ENCODE measurements at regions not wholly inside any gene's neighbourhood (a gene's known extent, or its start where the extent isn't known, plus 50 kb on each side); places are given as distances from the start of the nearest gene placed in this dataset.

DNA sequence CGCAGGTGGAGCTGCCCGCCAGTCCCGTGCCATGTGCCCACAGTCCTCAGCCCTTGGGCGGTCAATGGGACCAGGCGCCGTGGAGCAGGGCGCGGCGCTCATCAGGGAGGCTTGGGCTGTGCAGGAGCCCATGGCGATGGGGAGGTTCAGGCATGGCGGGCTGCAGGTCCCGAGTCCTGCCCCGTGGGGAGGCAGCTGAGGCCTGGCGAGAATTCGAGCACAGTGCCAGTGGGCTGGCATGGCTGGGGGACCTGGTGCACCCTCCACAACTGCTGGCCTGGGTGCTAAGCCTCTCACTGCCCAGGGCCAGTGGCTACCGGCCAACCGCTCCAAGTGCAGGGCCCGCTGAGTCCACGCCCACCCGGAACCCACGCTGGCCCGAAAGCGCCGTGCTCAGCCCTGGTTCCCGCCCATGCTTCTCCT lies 646.5 kb downstream of the GABRG1 start:
- Histone ChIP-seq H3K9me2 (ENCODE audit: insufficient read depth, low read length) (no peaks in the 10 kb centered on the region), H4K20me1 (ENCODE audit: insufficient read depth) (no peaks in the 10 kb centered on the region), H3F3A (ENCODE audit: insufficient read depth, low read length, poor library complexity, severe bottlenecking) (no peaks in the 10 kb centered on the region), H3K9me3 (ENCODE audit: low read length) (peaks cover 2% of the 10 kb centered on the region), H3K4me2 (ENCODE audit: low read length) (no peak overlapping the region), H3K27ac (ENCODE audit: low read length) (no peak overlapping the region), H3K4me3 (ENCODE audit: low read length) (no peak overlapping the region), H3K79me2 (replicated peaks; ENCODE audit: insufficient read depth, low read length) (no peaks in the 10 kb centered on the region), H2AFZ (ENCODE audit: low read depth, low read length) (no peak overlapping the region), H3K27me3 (ENCODE audit: insufficient read depth, low read depth, low read length) (no peaks in the 10 kb centered on the region), H3K9ac (ENCODE audit: low read length) (no peak overlapping the region), H3K36me3 (ENCODE audit: insufficient read depth, low read length) (no peaks in the 10 kb centered on the region)
- TF ChIP-seq, protein P1, sequence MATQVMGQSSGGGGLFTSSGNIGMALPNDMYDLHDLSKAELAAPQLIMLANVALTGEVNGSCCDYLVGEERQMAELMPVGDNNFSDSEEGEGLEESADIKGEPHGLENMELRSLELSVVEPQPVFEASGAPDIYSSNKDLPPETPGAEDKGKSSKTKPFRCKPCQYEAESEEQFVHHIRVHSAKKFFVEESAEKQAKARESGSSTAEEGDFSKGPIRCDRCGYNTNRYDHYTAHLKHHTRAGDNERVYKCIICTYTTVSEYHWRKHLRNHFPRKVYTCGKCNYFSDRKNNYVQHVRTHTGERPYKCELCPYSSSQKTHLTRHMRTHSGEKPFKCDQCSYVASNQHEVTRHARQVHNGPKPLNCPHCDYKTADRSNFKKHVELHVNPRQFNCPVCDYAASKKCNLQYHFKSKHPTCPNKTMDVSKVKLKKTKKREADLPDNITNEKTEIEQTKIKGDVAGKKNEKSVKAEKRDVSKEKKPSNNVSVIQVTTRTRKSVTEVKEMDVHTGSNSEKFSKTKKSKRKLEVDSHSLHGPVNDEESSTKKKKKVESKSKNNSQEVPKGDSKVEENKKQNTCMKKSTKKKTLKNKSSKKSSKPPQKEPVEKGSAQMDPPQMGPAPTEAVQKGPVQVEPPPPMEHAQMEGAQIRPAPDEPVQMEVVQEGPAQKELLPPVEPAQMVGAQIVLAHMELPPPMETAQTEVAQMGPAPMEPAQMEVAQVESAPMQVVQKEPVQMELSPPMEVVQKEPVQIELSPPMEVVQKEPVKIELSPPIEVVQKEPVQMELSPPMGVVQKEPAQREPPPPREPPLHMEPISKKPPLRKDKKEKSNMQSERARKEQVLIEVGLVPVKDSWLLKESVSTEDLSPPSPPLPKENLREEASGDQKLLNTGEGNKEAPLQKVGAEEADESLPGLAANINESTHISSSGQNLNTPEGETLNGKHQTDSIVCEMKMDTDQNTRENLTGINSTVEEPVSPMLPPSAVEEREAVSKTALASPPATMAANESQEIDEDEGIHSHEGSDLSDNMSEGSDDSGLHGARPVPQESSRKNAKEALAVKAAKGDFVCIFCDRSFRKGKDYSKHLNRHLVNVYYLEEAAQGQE (IDR thresholded peaks at IDR 0.05; ENCODE audit: borderline replicate concordance), result no peak
- no peak for TF ChIP-seq MXI1 (conservative IDR thresholded peaks at IDR 0.05; ENCODE audit: poor library complexity, severe bottlenecking)
- no peak for TF ChIP-seq RAD21 (conservative IDR thresholded peaks at IDR 0.05)
- no peak for TF ChIP-seq EZH2 (IDR thresholded peaks at IDR 0.05; ENCODE audit: borderline replicate concordance, insufficient read depth, low read length, poor library complexity, severe bottlenecking)
- no peak for TF ChIP-seq TAF1 (IDR thresholded peaks at IDR 0.05; ENCODE audit: low read depth)
- no peak for TF ChIP-seq SMC3 (conservative IDR thresholded peaks at IDR 0.05; ENCODE audit: poor library complexity)
- TF ChIP-seq, protein P2, sequence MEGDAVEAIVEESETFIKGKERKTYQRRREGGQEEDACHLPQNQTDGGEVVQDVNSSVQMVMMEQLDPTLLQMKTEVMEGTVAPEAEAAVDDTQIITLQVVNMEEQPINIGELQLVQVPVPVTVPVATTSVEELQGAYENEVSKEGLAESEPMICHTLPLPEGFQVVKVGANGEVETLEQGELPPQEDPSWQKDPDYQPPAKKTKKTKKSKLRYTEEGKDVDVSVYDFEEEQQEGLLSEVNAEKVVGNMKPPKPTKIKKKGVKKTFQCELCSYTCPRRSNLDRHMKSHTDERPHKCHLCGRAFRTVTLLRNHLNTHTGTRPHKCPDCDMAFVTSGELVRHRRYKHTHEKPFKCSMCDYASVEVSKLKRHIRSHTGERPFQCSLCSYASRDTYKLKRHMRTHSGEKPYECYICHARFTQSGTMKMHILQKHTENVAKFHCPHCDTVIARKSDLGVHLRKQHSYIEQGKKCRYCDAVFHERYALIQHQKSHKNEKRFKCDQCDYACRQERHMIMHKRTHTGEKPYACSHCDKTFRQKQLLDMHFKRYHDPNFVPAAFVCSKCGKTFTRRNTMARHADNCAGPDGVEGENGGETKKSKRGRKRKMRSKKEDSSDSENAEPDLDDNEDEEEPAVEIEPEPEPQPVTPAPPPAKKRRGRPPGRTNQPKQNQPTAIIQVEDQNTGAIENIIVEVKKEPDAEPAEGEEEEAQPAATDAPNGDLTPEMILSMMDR (IDR thresholded peaks at IDR 0.05; ENCODE audit: poor library complexity, severe bottlenecking), result no peak
- no peak for TF ChIP-seq POLR2AphosphoS5 (IDR thresholded peaks at IDR 0.05)
- TF ChIP-seq EP300 (conservative IDR thresholded peaks at IDR 0.05; ENCODE audit: poor library complexity, severe bottlenecking), result no peak

DNA sequence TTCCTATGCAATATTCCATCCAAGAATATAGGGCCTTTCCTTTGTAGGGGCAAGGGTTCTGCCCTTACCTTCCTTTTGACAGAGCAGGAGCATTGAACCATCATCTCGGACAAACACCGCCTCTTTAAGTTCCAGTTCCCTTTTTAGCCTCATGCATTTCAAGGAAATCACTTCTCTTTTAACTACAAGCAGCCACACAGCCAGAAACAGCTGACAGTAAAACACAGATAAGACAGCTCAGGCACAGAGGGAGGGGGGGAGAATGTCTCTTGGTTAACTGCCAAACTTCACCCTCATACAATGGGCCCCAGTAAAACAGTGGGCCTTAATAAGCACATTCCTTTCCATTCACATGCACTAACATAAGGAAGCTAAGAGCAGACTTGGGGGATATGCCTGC lies 648.3 kb downstream of the GABRG1 start:
- no peak overlapping the region for H3K4me2 ChIP-seq (ENCODE audit: low read length)
- H4K20me1 ChIP-seq (ENCODE audit: insufficient read depth), result no peaks in the 10 kb centered on the region
- H3K79me2 ChIP-seq (replicated peaks; ENCODE audit: insufficient read depth, low read length), result no peaks in the 10 kb centered on the region
- peaks cover 2% of the 10 kb centered on the region for H3K9me3 ChIP-seq (ENCODE audit: low read length)
- no peaks in the 10 kb centered on the region for H3K9me2 ChIP-seq (ENCODE audit: insufficient read depth, low read length)
- no peak overlapping the region for H3K9ac ChIP-seq (ENCODE audit: low read length)
- H2AFZ ChIP-seq (ENCODE audit: low read depth, low read length), result no peak overlapping the region
- no peak overlapping the region for H3K27ac ChIP-seq (ENCODE audit: low read length)
- no peaks in the 10 kb centered on the region for H3K36me3 ChIP-seq (ENCODE audit: insufficient read depth, low read length)
- TF ChIP-seq EZH2 (IDR thresholded peaks at IDR 0.05; ENCODE audit: borderline replicate concordance, insufficient read depth, low read length, poor library complexity, severe bottlenecking) (no peak), RAD21 (conservative IDR thresholded peaks at IDR 0.05) (no peak), TAF1 (IDR thresholded peaks at IDR 0.05; ENCODE audit: low read depth) (no peak), SMC3 (conservative IDR thresholded peaks at IDR 0.05; ENCODE audit: poor library complexity) (no peak), EP300 (conservative IDR thresholded peaks at IDR 0.05; ENCODE audit: poor library complexity, severe bottlenecking) (no peak), MXI1 (conservative IDR thresholded peaks at IDR 0.05; ENCODE audit: poor library complexity, severe bottlenecking) (no peak), POLR2AphosphoS5 (IDR thresholded peaks at IDR 0.05) (no peak)
- TF ChIP-seq, protein P2 (IDR thresholded peaks at IDR 0.05; ENCODE audit: poor library complexity, severe bottlenecking), result no peak
- TF ChIP-seq, protein P1 (IDR thresholded peaks at IDR 0.05; ENCODE audit: borderline replicate concordance), result no peak
- no peaks in the 10 kb centered on the region for H3K27me3 ChIP-seq (ENCODE audit: insufficient read depth, low read depth, low read length)
- H3K4me3 ChIP-seq (ENCODE audit: low read length), result no peak overlapping the region
- H3F3A ChIP-seq (ENCODE audit: insufficient read depth, low read length, poor library complexity, severe bottlenecking), result no peaks in the 10 kb centered on the region
